ENCODE measurements at regions not wholly inside any gene's neighbourhood (a gene's known extent, or its start where the extent isn't known, plus 50 kb on each side); places are given as distances from the start of the nearest gene placed in this dataset.

DNA sequence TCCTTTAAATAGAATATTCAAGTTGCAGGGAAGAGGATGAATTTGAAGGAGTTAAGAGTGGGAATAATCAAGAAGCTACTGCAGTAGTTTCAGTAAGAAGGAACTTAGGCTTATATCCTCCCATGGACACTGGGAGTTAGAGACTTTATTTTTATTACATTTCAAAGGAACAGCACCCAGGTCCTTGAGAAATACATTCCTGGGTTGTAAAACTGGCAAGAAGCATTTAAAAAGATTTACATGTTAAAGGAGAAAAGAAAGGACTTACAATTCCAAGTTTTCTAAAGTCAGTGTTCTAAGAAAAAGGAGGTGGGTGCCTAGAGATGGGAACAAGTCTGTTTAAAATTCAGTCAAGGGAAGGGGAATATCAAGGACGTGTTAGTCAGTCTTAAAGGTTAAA, 306.9 kb downstream of the JRKL start:
- no peaks in the 10 kb centered on the region for H3K27me3 ChIP-seq (ENCODE audit: control insufficient read depth, insufficient read depth, low read length)
- DNase-seq (ENCODE audit: low read depth): no peak
- H3K4me3 ChIP-seq (ENCODE audit: low read depth, low read length): no peak overlapping the region
- TF ChIP-seq, protein P1, sequence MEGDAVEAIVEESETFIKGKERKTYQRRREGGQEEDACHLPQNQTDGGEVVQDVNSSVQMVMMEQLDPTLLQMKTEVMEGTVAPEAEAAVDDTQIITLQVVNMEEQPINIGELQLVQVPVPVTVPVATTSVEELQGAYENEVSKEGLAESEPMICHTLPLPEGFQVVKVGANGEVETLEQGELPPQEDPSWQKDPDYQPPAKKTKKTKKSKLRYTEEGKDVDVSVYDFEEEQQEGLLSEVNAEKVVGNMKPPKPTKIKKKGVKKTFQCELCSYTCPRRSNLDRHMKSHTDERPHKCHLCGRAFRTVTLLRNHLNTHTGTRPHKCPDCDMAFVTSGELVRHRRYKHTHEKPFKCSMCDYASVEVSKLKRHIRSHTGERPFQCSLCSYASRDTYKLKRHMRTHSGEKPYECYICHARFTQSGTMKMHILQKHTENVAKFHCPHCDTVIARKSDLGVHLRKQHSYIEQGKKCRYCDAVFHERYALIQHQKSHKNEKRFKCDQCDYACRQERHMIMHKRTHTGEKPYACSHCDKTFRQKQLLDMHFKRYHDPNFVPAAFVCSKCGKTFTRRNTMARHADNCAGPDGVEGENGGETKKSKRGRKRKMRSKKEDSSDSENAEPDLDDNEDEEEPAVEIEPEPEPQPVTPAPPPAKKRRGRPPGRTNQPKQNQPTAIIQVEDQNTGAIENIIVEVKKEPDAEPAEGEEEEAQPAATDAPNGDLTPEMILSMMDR (IDR thresholded peaks at IDR 0.05; ENCODE audit: insufficient read depth, low read length, poor library complexity, severe bottlenecking): no peak
- no peaks in the 10 kb centered on the region for H3K36me3 ChIP-seq (ENCODE audit: control insufficient read depth, insufficient read depth, low read length)

DNA sequence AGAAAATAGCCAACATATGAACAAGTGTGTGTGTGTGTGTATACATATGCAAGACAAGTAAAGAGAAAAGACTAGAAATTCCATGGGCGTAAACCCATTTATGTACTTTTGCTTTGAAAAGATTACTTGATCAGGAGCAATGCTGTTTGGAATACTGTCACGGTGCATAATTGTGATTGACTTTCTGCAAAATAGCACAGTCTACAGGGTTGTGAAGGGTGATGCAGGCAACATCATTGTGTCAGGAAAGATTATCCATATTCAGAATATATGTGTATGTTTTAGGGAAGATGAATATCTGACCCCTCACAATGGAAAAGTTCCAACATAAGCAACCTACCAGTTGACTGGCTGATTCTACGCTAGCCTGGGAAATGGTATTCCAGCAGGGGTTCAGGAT, 307.7 kb downstream of the JRKL start:
- no peaks in the 10 kb centered on the region for H3K27me3 ChIP-seq (ENCODE audit: control insufficient read depth, insufficient read depth, low read length)
- H3K4me3 ChIP-seq (ENCODE audit: low read depth, low read length): no peak overlapping the region
- DNase-seq (ENCODE audit: low read depth): no peak
- TF ChIP-seq, protein P1 (IDR thresholded peaks at IDR 0.05; ENCODE audit: insufficient read depth, low read length, poor library complexity, severe bottlenecking): no peak
- no peaks in the 10 kb centered on the region for H3K36me3 ChIP-seq (ENCODE audit: control insufficient read depth, insufficient read depth, low read length)

DNA sequence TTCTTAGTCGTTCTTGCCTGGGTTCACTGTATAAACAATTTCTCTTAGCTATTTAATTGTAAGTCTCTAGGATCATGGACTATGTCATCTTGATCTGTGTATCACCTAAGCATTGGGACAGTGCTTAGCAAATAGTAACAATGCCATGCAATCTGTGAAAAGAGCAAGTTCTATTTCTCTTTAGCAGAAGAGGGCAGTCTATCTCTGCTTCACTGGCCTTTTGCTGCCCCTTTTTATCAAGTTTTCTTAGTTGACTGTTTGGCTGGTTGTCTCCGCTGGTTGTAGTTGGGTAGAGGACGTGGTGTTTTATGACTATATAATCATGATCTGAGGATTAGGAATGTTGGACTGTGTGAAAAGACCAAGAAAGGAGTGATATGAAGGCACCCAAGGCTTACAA, 315.0 kb downstream of the JRKL start:
- TF ChIP-seq, protein P1 (IDR thresholded peaks at IDR 0.05; ENCODE audit: insufficient read depth, low read length, poor library complexity, severe bottlenecking): no peak
- Histone ChIP-seq H3K4me3 (ENCODE audit: low read depth, low read length) (no peak overlapping the region), H3K27me3 (ENCODE audit: control insufficient read depth, insufficient read depth, low read length) (no peaks in the 10 kb centered on the region), H3K36me3 (ENCODE audit: control insufficient read depth, insufficient read depth, low read length) (no peaks in the 10 kb centered on the region)
- DNase-seq (ENCODE audit: low read depth): no peak

DNA sequence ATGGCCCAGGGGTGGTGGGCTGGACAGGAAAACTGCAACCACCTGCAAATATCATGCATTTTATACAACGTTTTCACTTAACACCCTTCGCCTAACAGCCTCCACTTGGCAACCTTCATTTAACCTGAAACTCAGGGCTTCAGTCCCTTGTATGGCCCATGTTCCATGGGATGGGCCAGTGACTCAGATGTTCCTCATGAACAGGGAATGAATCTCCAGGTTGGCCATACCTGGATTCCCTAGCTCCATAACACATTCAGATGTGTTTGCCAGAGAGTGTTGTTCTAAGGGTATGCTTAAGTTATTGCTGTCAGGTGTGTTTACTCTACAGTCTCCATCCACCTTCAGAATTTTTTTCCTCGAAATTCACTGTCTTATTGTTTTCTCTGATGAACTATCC, 316.9 kb downstream of the JRKL start:
- H3K36me3 ChIP-seq (ENCODE audit: control insufficient read depth, insufficient read depth, low read length): no peaks in the 10 kb centered on the region
- no peaks in the 10 kb centered on the region for H3K27me3 ChIP-seq (ENCODE audit: control insufficient read depth, insufficient read depth, low read length)
- TF ChIP-seq, protein P1 (IDR thresholded peaks at IDR 0.05; ENCODE audit: insufficient read depth, low read length, poor library complexity, severe bottlenecking): no peak
- DNase-seq (ENCODE audit: low read depth): no peak
- H3K4me3 ChIP-seq (ENCODE audit: low read depth, low read length): no peak overlapping the region

DNA sequence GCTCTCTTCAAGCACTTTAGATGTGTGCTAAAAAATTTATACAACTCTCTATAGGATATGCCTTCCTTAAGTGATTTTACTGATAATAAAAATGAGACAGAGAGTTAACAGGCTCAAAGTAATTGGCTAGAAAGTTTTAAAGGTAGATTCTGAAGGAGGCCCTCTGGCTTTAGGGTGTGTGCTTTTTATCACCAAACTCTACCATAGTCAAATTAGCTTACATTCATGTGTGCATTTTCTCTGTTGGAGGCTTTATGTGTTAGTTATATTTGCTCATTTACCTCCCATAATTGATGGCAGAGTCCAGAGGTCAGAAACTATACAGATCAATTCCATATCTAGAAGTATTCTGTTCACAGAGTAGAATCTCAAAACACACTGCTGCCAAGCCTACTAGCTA, 317.5 kb downstream of the JRKL start:
- H3K36me3 ChIP-seq (ENCODE audit: control insufficient read depth, insufficient read depth, low read length): no peaks in the 10 kb centered on the region
- no peak for DNase-seq (ENCODE audit: low read depth)
- H3K27me3 ChIP-seq (ENCODE audit: control insufficient read depth, insufficient read depth, low read length): no peaks in the 10 kb centered on the region
- H3K4me3 ChIP-seq (ENCODE audit: low read depth, low read length): no peak overlapping the region
- TF ChIP-seq, protein P1 (IDR thresholded peaks at IDR 0.05; ENCODE audit: insufficient read depth, low read length, poor library complexity, severe bottlenecking): no peak

DNA sequence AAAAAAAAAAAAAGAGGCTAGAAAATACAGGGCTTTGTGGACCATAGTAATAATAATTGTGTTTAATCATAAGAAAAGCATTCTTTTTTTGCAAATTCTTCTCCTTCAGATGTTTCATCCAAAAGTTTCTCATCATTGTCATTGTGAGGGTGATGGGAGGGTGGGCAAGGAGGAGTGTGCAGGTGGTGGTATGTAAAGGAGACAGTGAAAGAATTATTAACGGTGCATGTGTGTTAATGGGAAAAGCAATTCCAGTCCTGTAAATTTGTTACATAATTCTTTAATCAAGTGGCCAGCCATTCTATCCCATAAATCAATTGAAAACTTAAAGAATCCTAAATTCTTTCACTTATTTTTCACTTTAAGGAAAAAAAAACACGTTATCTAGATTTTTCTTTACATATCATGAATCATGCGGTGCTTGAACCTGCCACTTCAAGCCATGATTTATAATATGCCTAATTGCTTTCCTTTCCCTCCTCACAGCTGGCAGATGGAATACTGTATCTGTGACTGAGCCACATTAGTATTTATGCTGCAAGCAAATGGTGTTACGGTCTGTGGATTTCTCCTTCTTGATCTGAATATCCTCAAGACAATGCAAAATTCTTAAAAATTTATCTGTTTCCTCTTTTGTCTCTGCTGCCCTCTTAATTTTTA, 318.5 kb downstream of the JRKL start:
- Histone ChIP-seq H3K27me3 (ENCODE audit: control insufficient read depth, insufficient read depth, low read length) (no peaks in the 10 kb centered on the region), H3K4me3 (ENCODE audit: low read depth, low read length) (no peak overlapping the region), H3K36me3 (ENCODE audit: control insufficient read depth, insufficient read depth, low read length) (no peaks in the 10 kb centered on the region)
- TF ChIP-seq, protein P1 (IDR thresholded peaks at IDR 0.05; ENCODE audit: insufficient read depth, low read length, poor library complexity, severe bottlenecking): no peak
- DNase-seq (ENCODE audit: low read depth): no peak
